Calu3 (cell line): ENCODE measurements at regions not wholly inside any gene's neighbourhood (a gene's known extent, or its start where the extent isn't known, plus 50 kb on each side); places are given as distances from the start of the nearest gene placed in this dataset.

Experiments used
- BruUV-seq: library from RNA; stranded (reverse); fragments of 400-500 nt; replicated peaks from 2 replicates; lab custom pipeline; 2021; lab: Mats Ljungman, UMichigan
- CTCF ChIA-PET: fragments of 300-600 bp; sonication (Branson Sonifier 250); formaldehyde crosslinking; loops from one replicate; lab custom pipeline; 2022; ENCODE audit warnings: antibody characterized with exemption; lab: Charles Lee
- DNase-seq: peaks from one replicate; pipeline ENCODE4 v3.0.0; 2022
- H3K27ac Mint-ChIP-seq: one replicate; pipeline ENCODE4 v1.8.0; 2022; ENCODE audit warnings: mixed read lengths; ENCODE audit not compliant: unreplicated experiment
- H3K27me3 Mint-ChIP-seq: one replicate; pipeline ENCODE4 v1.8.0; 2022; ENCODE audit warnings: mixed read lengths; ENCODE audit not compliant: unreplicated experiment
- H3K36me3 Mint-ChIP-seq: one replicate; pipeline ENCODE4 v1.8.0; 2022; ENCODE audit warnings: mild to moderate bottlenecking, moderate library complexity, mixed read lengths; ENCODE audit not compliant: insufficient read depth, unreplicated experiment
- H3K4me1 Mint-ChIP-seq: one replicate; pipeline ENCODE4 v1.8.0; 2022; ENCODE audit warnings: mild to moderate bottlenecking, low read depth, mixed read lengths; ENCODE audit not compliant: unreplicated experiment
- H3K4me3 Mint-ChIP-seq: one replicate; pipeline ENCODE4 v1.8.0; 2022; ENCODE audit warnings: mild to moderate bottlenecking, low read depth, moderate library complexity, mixed read lengths; ENCODE audit not compliant: unreplicated experiment
- H3K9me3 Mint-ChIP-seq: one replicate; pipeline ENCODE4 v1.8.0; 2022; ENCODE audit warnings: low read depth, mixed read lengths; ENCODE audit not compliant: unreplicated experiment
- CTCF ChIP-seq: fragments of 200-600 bp; IDR thresholded peaks from one replicate; pipeline ENCODE4 v1.8.0; 2022; ENCODE audit warnings: antibody characterized with exemption; ENCODE audit not compliant: unreplicated experiment
- intact Hi-C: fragments of 100-400 bp; cut with micrococcal nuclease; formaldehyde crosslinking; loops from one replicate; pipeline ENCODE4 v1.10.0; 2022; ENCODE audit not compliant: unreplicated experiment

GRCh38 chr6:23327621-23328020 lies 758.3 kb downstream of the HDGFL1 start:
- H3K27me3 Mint-ChIP-seq, result no peaks in the 10 kb centered on the region
- no peak for TF ChIP-seq CTCF
- intact Hi-C loops, result no loop called here
- H3K4me1 Mint-ChIP-seq, result no peaks in the 10 kb centered on the region
- H3K9me3 Mint-ChIP-seq, result peaks cover 4% of the 10 kb centered on the region
- no peak overlapping the region for H3K27ac Mint-ChIP-seq
- no TSS peak for BruUV-seq
- H3K4me3 Mint-ChIP-seq, result no peak overlapping the region
- CTCF ChIA-PET, result no interaction called here
- H3K36me3 Mint-ChIP-seq, result no peaks in the 10 kb centered on the region
- DNase-seq, result no peak

DNA sequence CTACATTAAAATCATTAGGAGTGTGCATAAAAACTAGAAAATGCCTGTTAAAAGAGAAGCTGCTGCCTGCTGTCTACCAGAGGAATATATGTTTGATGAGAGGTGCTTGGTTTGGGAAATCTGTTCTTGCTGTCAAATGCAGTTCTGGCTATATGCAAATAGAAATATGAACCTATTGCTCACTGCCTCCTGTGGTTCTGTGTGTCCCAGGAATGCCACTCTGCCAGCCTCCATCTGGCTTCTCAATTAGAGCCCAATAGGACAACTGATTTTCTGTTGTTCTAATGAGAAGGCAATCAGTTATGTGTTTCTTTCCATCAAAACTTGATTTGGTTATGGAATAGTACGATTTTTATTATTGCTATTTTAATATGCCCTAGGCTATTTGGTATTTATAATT lies 759.7 kb downstream of the HDGFL1 start:
- no peak for TF ChIP-seq CTCF
- BruUV-seq, result no TSS peak
- Mint-ChIP-seq H3K4me3 (no peak overlapping the region), H3K27ac (no peak overlapping the region), H3K9me3 (peaks cover 8% of the 10 kb centered on the region), H3K36me3 (no peaks in the 10 kb centered on the region), H3K4me1 (no peaks in the 10 kb centered on the region), H3K27me3 (no peaks in the 10 kb centered on the region)
- DNase-seq, result no peak
- intact Hi-C loops, result no loop called here
- CTCF ChIA-PET, result no interaction called here

GRCh38 chr6:23330632-23331031 lies 761.3 kb downstream of the HDGFL1 start:
- no TSS peak for BruUV-seq
- Mint-ChIP-seq H3K9me3 (peaks cover 11% of the 10 kb centered on the region), H3K27ac (no peak overlapping the region), H3K27me3 (no peaks in the 10 kb centered on the region), H3K36me3 (no peaks in the 10 kb centered on the region), H3K4me3 (no peak overlapping the region), H3K4me1 (no peaks in the 10 kb centered on the region)
- no peak for DNase-seq
- no peak for TF ChIP-seq CTCF
- intact Hi-C loops, result no loop called here
- CTCF ChIA-PET, result no interaction called here

- Mint-ChIP-seq H3K4me3 (no peak overlapping the region), H3K9me3 (peaks cover 13% of the 10 kb centered on the region), H3K27me3 (no peaks in the 10 kb centered on the region), H3K4me1 (no peaks in the 10 kb centered on the region), H3K27ac (no peak overlapping the region), H3K36me3 (no peaks in the 10 kb centered on the region)
- no peak for DNase-seq
- no peak for TF ChIP-seq CTCF
- intact Hi-C loops, result no loop called here
- no TSS peak for BruUV-seq
- CTCF ChIA-PET, result no interaction called here
Measured at GRCh38 chr6:23334360-23334759, 765.0 kb downstream of the HDGFL1 start.
